GM12872 (cell line): ENCODE measurements at regions not wholly inside any gene's neighbourhood (a gene's known extent, or its start where the extent isn't known, plus 50 kb on each side); places are given as distances from the start of the nearest gene placed in this dataset.
A peak's percentile ranks its signal among the peaks of the same experiment; 100 is the strongest.

Experiments used
- TF ChIP-seq, protein P1 (sequence below): IDR thresholded peaks from 3 replicates; pipeline ENCODE4 v1.5.1; 2011; ENCODE audit warnings: low read depth, mild to moderate bottlenecking, low read length, moderate library complexity; ENCODE audit not compliant: insufficient read depth

DNA sequence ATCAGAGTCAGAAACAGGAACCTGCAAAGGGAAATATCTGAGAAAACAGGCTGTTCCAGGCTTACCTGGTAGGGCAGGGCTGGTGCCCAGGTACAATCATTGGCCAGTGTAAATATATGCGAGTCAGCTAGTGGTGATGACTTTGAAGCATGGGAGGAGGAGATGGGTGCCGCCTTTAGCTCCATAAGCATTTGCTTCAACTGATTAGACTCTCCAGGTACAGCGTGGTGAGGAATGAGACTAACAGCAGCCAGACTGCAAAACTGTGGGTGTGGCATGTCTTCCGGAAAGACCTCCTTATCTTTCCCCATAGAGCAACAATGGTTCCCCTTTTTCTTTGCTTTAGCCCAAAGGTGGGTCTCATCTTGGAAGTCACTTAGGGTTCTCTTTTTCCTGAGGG lies 137.2 kb downstream of the LRIG2 start:
- TF ChIP-seq, protein P1, sequence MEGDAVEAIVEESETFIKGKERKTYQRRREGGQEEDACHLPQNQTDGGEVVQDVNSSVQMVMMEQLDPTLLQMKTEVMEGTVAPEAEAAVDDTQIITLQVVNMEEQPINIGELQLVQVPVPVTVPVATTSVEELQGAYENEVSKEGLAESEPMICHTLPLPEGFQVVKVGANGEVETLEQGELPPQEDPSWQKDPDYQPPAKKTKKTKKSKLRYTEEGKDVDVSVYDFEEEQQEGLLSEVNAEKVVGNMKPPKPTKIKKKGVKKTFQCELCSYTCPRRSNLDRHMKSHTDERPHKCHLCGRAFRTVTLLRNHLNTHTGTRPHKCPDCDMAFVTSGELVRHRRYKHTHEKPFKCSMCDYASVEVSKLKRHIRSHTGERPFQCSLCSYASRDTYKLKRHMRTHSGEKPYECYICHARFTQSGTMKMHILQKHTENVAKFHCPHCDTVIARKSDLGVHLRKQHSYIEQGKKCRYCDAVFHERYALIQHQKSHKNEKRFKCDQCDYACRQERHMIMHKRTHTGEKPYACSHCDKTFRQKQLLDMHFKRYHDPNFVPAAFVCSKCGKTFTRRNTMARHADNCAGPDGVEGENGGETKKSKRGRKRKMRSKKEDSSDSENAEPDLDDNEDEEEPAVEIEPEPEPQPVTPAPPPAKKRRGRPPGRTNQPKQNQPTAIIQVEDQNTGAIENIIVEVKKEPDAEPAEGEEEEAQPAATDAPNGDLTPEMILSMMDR, result no peak

- TF ChIP-seq, protein P1, result no peak
These were observed 138.5 kb downstream of the LRIG2 start for GRCh38 chr1:113211467-113211866.

DNA sequence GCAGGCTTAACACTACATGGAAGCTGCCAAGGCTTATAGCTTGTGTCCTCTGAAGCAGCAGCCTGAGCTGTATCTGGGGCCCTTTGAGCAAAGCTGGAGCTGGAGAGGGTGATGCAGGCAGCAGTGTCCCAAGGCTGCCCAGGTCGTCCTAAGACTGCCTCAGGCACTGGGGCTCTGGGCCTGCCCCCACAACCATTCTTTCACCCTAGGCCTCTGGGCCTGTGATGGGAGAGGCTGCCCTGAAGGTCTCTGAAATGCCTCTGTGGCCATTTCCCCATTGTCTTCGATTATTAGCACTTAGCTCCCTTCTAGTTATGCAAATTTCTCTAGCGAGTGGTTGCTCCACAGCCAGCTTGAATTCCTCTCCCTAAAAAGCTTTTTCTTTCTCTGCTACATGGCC lies 142.0 kb downstream of the LRIG2 start:
- TF ChIP-seq, protein P1, result no peak

DNA sequence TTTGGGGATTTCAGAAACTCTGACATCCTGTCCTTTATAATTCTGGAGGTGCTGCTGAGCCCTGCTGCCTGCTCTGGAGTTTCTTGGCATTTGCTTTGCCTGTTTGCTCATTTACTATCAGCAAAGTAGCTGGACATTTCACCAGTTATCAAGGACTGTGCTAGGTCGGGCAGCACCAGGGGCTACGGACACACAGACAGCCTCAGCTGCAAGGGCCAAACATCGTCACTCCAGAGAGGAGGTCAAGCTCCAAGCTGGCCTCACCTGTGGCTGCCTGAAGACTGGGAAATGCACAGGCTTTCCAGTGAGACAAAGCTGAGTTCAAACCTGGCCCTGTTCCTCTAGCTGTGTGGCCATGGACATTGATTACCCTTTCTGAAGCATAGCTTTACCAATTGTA lies 143.7 kb downstream of the LRIG2 start:
- TF ChIP-seq, protein P1, result no peak

- TF ChIP-seq, protein P1, result no peak
These were observed 144.6 kb downstream of the LRIG2 start for GRCh38 chr1:113217447-113218208.

DNA sequence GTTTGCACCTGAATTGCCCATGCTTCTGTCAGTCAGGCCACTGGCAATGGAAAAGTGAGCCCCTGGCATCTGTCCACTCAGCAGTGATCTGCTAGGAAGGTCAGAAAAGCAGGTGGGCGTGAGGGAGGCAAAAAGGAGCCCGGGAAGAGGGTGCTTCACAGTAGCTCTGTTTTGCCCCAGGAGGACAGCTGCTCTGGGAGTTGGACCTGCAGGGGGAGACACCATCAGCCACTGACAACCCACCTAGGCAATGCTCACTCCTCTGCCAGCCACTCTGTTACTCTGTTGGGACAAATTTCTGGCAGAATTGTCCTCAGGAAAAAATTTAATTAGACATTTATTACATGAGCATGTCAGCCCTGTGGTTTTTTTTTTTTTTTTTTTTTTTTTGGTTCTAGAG lies 146.4 kb downstream of the LRIG2 start:
- TF ChIP-seq, protein P1, result peak; percentile 31; the same call in 1 of the 3 replicates

DNA sequence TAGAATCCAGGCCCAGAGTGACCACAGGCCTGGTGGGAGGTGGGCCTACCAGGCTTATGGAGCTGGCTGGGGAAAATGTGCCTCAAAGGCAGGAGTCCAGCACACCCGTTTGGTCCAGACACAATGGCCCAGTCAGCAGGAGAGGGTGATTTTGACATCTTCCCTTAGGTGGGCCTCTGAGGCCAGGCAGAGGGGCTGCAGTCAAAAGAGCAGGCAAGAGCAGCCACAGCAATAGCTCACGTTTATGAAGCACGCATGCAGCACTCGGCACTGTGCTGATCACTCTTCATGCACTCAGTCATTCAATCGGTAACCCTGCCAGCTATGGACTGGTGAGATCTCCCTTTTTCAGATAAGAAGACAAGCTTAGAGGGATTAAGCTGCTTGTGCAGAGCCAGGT lies 146.8 kb downstream of the LRIG2 start:
- TF ChIP-seq, protein P1, result no peak
